ENCODE measurements at regions not wholly inside any gene's neighbourhood (a gene's known extent, or its start where the extent isn't known, plus 50 kb on each side); places are given as distances from the start of the nearest gene placed in this dataset.

DNA sequence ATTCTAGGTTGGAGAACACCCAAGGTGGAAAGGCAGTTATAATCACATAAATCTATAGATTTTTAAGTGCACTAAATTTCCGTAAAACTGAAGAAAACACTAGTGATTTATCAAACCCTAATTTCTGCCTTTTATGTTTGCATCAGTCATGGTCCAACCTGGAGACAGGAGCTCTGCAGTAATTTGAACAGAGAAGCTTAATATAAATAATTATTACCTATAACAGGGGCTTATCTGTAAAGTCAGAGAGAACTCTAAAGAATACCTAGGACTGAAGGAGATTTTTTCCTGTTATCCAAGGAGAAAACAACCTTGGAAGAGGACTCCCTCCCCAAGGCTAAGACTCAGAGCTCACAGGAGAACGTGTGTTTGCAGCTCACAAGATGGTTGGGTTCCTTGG is 95.1 kb downstream of the MPP7 start:
- no peaks in the 10 kb centered on the region for H3K9me3 ChIP-seq (ENCODE audit: control insufficient read depth, insufficient read depth, low read length)
- H3K27me3 ChIP-seq (ENCODE audit: control insufficient read depth, low read length), result no peaks in the 10 kb centered on the region
- H3K4me3 ChIP-seq (ENCODE audit: low read length), result no peak overlapping the region
- H3K4me2 ChIP-seq (ENCODE audit: low read length), result no peak overlapping the region
- H3K9me2 ChIP-seq (replicated peaks; ENCODE audit: control insufficient read depth, low read length), result no peaks in the 10 kb centered on the region
- no peaks in the 10 kb centered on the region for H4K20me1 ChIP-seq (ENCODE audit: control insufficient read depth, insufficient read depth, low read depth, low read length)
- no peaks in the 10 kb centered on the region for H3K36me3 ChIP-seq (ENCODE audit: control insufficient read depth, low read length)
- TF ChIP-seq, protein P1, sequence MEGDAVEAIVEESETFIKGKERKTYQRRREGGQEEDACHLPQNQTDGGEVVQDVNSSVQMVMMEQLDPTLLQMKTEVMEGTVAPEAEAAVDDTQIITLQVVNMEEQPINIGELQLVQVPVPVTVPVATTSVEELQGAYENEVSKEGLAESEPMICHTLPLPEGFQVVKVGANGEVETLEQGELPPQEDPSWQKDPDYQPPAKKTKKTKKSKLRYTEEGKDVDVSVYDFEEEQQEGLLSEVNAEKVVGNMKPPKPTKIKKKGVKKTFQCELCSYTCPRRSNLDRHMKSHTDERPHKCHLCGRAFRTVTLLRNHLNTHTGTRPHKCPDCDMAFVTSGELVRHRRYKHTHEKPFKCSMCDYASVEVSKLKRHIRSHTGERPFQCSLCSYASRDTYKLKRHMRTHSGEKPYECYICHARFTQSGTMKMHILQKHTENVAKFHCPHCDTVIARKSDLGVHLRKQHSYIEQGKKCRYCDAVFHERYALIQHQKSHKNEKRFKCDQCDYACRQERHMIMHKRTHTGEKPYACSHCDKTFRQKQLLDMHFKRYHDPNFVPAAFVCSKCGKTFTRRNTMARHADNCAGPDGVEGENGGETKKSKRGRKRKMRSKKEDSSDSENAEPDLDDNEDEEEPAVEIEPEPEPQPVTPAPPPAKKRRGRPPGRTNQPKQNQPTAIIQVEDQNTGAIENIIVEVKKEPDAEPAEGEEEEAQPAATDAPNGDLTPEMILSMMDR (IDR thresholded peaks at IDR 0.05; ENCODE audit: low read depth, low read length, poor library complexity, severe bottlenecking), result no peak
- no peak for TF ChIP-seq EZH2phosphoT487 (IDR thresholded peaks at IDR 0.05; ENCODE audit: borderline replicate concordance, low read length)
- H3F3A ChIP-seq (ENCODE audit: control insufficient read depth, insufficient read depth), result no peaks in the 10 kb centered on the region
- no peaks in the 10 kb centered on the region for H3K4me1 ChIP-seq (ENCODE audit: control insufficient read depth, low read length)
- no peaks in the 10 kb centered on the region for H3K79me2 ChIP-seq (ENCODE audit: control insufficient read depth, low read length)
- no peak overlapping the region for H3K27ac ChIP-seq (ENCODE audit: low read depth, low read length)

DNA sequence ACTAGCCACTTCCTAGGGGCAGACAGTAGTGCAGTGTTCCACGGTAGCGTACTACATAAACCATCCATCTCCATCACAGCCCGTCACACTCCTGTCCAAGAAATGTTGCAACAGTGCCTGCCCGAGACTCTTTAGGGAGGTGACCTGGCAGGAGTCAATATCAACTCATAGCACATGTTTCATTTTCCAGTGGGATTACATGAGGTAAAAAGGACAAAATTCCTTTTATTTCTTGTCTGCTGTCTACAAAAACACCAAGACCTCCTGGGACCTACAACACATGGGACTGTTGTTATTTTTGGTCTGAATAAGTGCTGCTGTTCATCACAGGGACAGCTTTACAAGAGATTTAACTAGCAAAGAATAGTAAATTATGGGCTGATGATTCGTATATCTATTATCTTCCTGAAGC is 99.9 kb downstream of the MPP7 start:
- Histone ChIP-seq H3K27me3 (ENCODE audit: control insufficient read depth, low read length) (no peaks in the 10 kb centered on the region; the same call in 1 of the 2 replicates), H3K9me2 (replicated peaks; ENCODE audit: control insufficient read depth, low read length) (no peaks in the 10 kb centered on the region), H3K36me3 (ENCODE audit: control insufficient read depth, low read length) (no peaks in the 10 kb centered on the region), H4K20me1 (ENCODE audit: control insufficient read depth, insufficient read depth, low read depth, low read length) (no peaks in the 10 kb centered on the region), H3K4me2 (ENCODE audit: low read length) (no peak overlapping the region), H3K4me1 (ENCODE audit: control insufficient read depth, low read length) (no peaks in the 10 kb centered on the region), H3F3A (ENCODE audit: control insufficient read depth, insufficient read depth) (no peaks in the 10 kb centered on the region), H3K9me3 (ENCODE audit: control insufficient read depth, insufficient read depth, low read length) (no peaks in the 10 kb centered on the region), H3K79me2 (ENCODE audit: control insufficient read depth, low read length) (no peaks in the 10 kb centered on the region), H3K4me3 (ENCODE audit: low read length) (no peak overlapping the region), H3K27ac (ENCODE audit: low read depth, low read length) (no peak overlapping the region)
- TF ChIP-seq, protein P1 (IDR thresholded peaks at IDR 0.05; ENCODE audit: low read depth, low read length, poor library complexity, severe bottlenecking), result no peak
- no peak for TF ChIP-seq EZH2phosphoT487 (IDR thresholded peaks at IDR 0.05; ENCODE audit: borderline replicate concordance, low read length)

DNA sequence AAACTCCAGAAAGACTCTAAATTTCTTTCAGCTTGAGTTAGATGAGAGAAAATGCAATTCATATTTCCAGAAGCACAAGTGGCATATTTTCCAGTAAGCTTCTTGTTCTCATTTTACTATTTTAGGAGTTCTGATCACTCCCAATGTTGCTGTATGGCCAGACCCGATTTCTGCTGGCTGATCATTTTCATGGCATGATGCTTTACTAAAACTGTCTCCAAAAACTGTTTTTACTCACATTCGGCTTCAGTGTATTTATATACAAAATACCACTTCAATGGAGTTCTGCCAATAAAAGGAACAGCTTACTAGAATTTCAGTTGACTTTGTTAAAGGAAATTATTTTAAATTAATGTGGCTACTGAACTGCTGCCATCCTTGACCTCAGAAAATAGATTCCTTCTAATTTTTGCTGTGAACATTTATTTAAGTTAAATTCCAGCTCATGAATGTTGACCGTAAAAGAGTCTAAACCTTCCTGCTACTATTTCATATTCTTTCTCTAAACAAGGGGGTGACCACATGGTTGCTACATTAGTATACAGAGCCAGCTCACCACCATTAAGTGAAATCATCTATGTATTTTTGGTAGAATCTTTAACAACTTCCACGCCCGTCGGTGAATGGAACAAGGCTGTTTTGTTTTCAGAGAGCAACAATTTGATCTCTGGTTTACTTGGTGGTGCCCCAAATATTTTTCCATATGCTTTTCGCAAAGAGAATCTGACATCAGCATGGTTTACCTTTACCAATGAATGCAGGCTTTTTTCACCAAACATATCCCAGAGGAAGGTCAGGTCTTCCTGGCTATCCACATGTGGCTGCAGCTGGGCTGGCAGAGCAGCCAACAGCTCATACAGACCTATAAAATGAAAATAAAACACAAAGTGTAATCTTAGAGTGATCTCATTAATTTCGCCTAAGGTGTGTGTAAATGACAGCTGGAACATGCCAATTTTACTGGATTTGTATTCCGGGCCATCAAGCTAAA is 101.2 kb downstream of the MPP7 start:
- Histone ChIP-seq H3K27ac (ENCODE audit: low read depth, low read length) (no peak overlapping the region), H4K20me1 (ENCODE audit: control insufficient read depth, insufficient read depth, low read depth, low read length) (no peaks in the 10 kb centered on the region), H3K4me3 (ENCODE audit: low read length) (no peak overlapping the region), H3K27me3 (ENCODE audit: control insufficient read depth, low read length) (no peaks in the 10 kb centered on the region; the same call in 1 of the 2 replicates), H3K4me2 (ENCODE audit: low read length) (no peak overlapping the region), H3K36me3 (ENCODE audit: control insufficient read depth, low read length) (no peaks in the 10 kb centered on the region), H3K9me2 (replicated peaks; ENCODE audit: control insufficient read depth, low read length) (no peaks in the 10 kb centered on the region), H3K79me2 (ENCODE audit: control insufficient read depth, low read length) (no peaks in the 10 kb centered on the region), H3F3A (ENCODE audit: control insufficient read depth, insufficient read depth) (no peaks in the 10 kb centered on the region), H3K9me3 (ENCODE audit: control insufficient read depth, insufficient read depth, low read length) (no peaks in the 10 kb centered on the region), H3K4me1 (ENCODE audit: control insufficient read depth, low read length) (no peaks in the 10 kb centered on the region)
- TF ChIP-seq, protein P1 (IDR thresholded peaks at IDR 0.05; ENCODE audit: low read depth, low read length, poor library complexity, severe bottlenecking), result no peak
- TF ChIP-seq EZH2phosphoT487 (IDR thresholded peaks at IDR 0.05; ENCODE audit: borderline replicate concordance, low read length), result no peak
